WI38 (cell line): ENCODE measurements at regions not wholly inside any gene's neighbourhood (a gene's known extent, or its start where the extent isn't known, plus 50 kb on each side); places are given as distances from the start of the nearest gene placed in this dataset.
A peak's percentile ranks its signal among the peaks of the same experiment; 100 is the strongest.

ENCODE experiments used
- H3K4me3 ChIP-seq: 2 replicates; pipeline ENCODE4 v1.5.1; 2011; ENCODE audit warnings: low read depth, mild to moderate bottlenecking, control low read depth, low read length
- TF ChIP-seq, protein P1 (sequence below): IDR thresholded peaks from 2 replicates; pipeline ENCODE4 v1.5.1; 2012; ENCODE audit warnings: low read depth, mild to moderate bottlenecking, control low read depth, low read length

DNA sequence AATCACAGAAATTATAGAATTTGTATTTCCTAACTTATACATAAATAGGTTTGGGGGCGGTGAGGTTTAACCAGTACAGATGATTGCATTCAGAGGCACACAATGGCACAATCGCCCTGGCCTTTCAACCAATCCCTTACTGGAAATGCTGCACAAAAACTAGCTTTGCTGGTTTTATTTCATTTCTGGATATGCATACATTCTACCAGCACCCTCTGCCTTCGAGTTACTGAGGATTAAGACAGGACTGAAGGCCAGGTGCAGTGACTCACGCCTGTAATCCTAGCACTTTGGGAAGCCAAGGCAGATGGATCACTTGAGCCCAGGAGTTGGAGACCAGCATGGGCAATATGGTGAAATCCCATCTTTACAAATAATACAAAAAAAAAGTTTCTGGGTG, 336.1 kb downstream of the ARRDC4 start:
- TF ChIP-seq, protein P1, sequence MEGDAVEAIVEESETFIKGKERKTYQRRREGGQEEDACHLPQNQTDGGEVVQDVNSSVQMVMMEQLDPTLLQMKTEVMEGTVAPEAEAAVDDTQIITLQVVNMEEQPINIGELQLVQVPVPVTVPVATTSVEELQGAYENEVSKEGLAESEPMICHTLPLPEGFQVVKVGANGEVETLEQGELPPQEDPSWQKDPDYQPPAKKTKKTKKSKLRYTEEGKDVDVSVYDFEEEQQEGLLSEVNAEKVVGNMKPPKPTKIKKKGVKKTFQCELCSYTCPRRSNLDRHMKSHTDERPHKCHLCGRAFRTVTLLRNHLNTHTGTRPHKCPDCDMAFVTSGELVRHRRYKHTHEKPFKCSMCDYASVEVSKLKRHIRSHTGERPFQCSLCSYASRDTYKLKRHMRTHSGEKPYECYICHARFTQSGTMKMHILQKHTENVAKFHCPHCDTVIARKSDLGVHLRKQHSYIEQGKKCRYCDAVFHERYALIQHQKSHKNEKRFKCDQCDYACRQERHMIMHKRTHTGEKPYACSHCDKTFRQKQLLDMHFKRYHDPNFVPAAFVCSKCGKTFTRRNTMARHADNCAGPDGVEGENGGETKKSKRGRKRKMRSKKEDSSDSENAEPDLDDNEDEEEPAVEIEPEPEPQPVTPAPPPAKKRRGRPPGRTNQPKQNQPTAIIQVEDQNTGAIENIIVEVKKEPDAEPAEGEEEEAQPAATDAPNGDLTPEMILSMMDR = no peak
- no peak overlapping the region for H3K4me3 ChIP-seq

GRCh38 chr15:98304371-98304770, 343.9 kb downstream of the ARRDC4 start:
- TF ChIP-seq, protein P1 = no peak

GRCh38 chr15:98308117-98308516, 340.2 kb upstream of the IGF1R start:
- no peak overlapping the region for H3K4me3 ChIP-seq
- TF ChIP-seq, protein P1 = no peak

More at GRCh38 chr15:98304371-98304770, 343.9 kb downstream of the ARRDC4 start:
- no peak overlapping the region for H3K4me3 ChIP-seq

GRCh38 chr15:98311566-98312188, 336.7 kb upstream of the IGF1R start:
- TF ChIP-seq, protein P1 = peak; percentile 82
- H3K4me3 ChIP-seq = no peak overlapping the region

GRCh38 chr15:98312913-98313312, 335.4 kb upstream of the IGF1R start:
- TF ChIP-seq, protein P1 = no peak
- no peak overlapping the region for H3K4me3 ChIP-seq

DNA sequence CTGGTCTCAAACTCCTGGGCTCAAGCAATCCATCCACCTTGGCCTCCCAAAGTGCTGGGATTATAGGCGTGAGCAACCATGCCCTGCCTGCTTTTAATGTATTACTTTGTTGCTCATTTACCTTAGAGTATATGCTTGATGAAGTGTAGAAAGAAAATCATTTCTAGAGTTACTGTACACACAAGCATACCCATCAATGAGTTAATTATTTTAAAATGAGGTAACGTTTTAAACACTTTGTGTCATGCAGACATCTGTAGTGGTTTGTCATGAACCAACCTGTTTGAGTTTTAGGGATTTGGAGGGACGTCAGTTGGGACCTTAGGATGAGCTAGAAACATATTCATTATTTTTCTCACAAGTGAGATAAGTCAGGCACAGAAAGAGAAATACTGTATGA, 332.4 kb upstream of the IGF1R start:
- no peak overlapping the region for H3K4me3 ChIP-seq

GRCh38 chr15:98321896-98322295, 326.4 kb upstream of the IGF1R start:
- TF ChIP-seq, protein P1 = no peak
- H3K4me3 ChIP-seq = no peak overlapping the region

More for the DNA sequence above, 332.4 kb upstream of the IGF1R start:
- TF ChIP-seq, protein P1 = no peak
